GM23248 (cell line): ENCODE measurements at regions not wholly inside any gene's neighbourhood (a gene's known extent, or its start where the extent isn't known, plus 50 kb on each side); places are given as distances from the start of the nearest gene placed in this dataset.

Source experiments
- DNase-seq: peaks from one replicate; pipeline ENCODE4 v3.0.0-alpha.2; 2015
- H2AFZ ChIP-seq: fragments of 200-600 bp; sonication (generic); 2 replicates; pipeline ENCODE4 v1.6.1; 2016; ENCODE audit warnings: antibody characterized with exemption
- H3F3A ChIP-seq: fragments of 200-600 bp; sonication (generic); 2 replicates; pipeline ENCODE4 v1.6.1; 2016; ENCODE audit warnings: mild to moderate bottlenecking, antibody characterized with exemption, mixed run types; ENCODE audit not compliant: insufficient read depth
- H3K27ac ChIP-seq: fragments of 200-600 bp; sonication (generic); 2 replicates; pipeline ENCODE4 v1.5.1; 2016; ENCODE audit warnings: mild to moderate bottlenecking
- H3K27me3 ChIP-seq: fragments of 200-600 bp; sonication (generic); replicated peaks from 2 replicates; pipeline ENCODE4 v1.6.1; 2016; ENCODE audit warnings: mild to moderate bottlenecking; ENCODE audit not compliant: insufficient read depth
- H3K36me3 ChIP-seq: fragments of 200-600 bp; sonication (generic); 2 replicates; pipeline ENCODE4 v1.6.1; 2016; ENCODE audit warnings: low read depth, mild to moderate bottlenecking
- H3K4me1 ChIP-seq: fragments of 200-600 bp; sonication (generic); 2 replicates; pipeline ENCODE4 v1.6.1; 2016; ENCODE audit warnings: mild to moderate bottlenecking; ENCODE audit not compliant: insufficient read depth
- H3K4me2 ChIP-seq: fragments of 200-600 bp; sonication (generic); one replicate; pipeline ENCODE4 v1.6.1; 2016; ENCODE audit warnings: mild to moderate bottlenecking; ENCODE audit not compliant: unreplicated experiment
- H3K4me3 ChIP-seq: fragments of 200-600 bp; sonication (generic); 2 replicates; pipeline ENCODE4 v1.5.1; 2016; ENCODE audit warnings: mild to moderate bottlenecking
- H3K79me2 ChIP-seq: fragments of 200-600 bp; sonication (generic); 2 replicates; pipeline ENCODE4 v1.6.1; 2016; ENCODE audit warnings: mild to moderate bottlenecking; ENCODE audit not compliant: insufficient read depth
- H3K9ac ChIP-seq: fragments of 200-600 bp; sonication (generic); 2 replicates; pipeline ENCODE4 v1.6.1; 2016; ENCODE audit warnings: mild to moderate bottlenecking
- H3K9me2 ChIP-seq: fragments of 200-600 bp; sonication (generic); 2 replicates; pipeline ENCODE4 v1.6.1; 2016; ENCODE audit warnings: mixed run types, mild to moderate bottlenecking, moderate library complexity; ENCODE audit not compliant: insufficient read depth
- H3K9me3 ChIP-seq: fragments of 200-600 bp; sonication (generic); one replicate; pipeline ENCODE4 v1.6.1; 2017; ENCODE audit warnings: low read depth
- H4K20me1 ChIP-seq: fragments of 200-600 bp; sonication (generic); 2 replicates; pipeline ENCODE4 v1.6.0; 2016; ENCODE audit not compliant: insufficient read depth
- EZH2 ChIP-seq: fragments of 200-600 bp; sonication (generic); IDR thresholded peaks from 2 replicates; pipeline ENCODE4 v1.6.1; 2018; ENCODE audit warnings: antibody characterized with exemption, mild to moderate bottlenecking; ENCODE audit not compliant: insufficient read depth, poor library complexity, severe bottlenecking
- EZH2phosphoT487 ChIP-seq: fragments of 200-600 bp; sonication (generic); IDR thresholded peaks from 2 replicates; pipeline ENCODE4 v1.6.1; 2018; ENCODE audit warnings: antibody characterized with exemption, moderate library complexity, mild to moderate bottlenecking, low read depth; ENCODE audit not compliant: insufficient read depth
- WGBS, 2 experiments: methylation state at CpG; one replicate each; pipeline ENCODE4 v1.1.6; 2015 to 2017; ENCODE audit warnings: low lambda C conversion rate in 2 of 2, low coverage in 1 of 2; ENCODE audit errors: missing lambda C conversion rate in 2 of 2; 5-methylcytosine and 5-hydroxymethylcytosine counted together
- in situ Hi-C: fragments of 300-500 bp; cut with MboI; formaldehyde crosslinking; loops from 2 replicates; pipeline ENCODE4 v1.15.0; 2020

- in situ Hi-C loops = no loop called here
- H2AFZ ChIP-seq = no peak overlapping the region; the same call in 1 of the 2 replicates
These were observed 213.8 kb downstream of the SLC6A15 start for GRCh38 chr12:84698576-84699333.

GRCh38 chr12:84696908-84697540 is 215.6 kb downstream of the SLC6A15 start:
- H3F3A ChIP-seq = no peaks in the 10 kb centered on the region; the same call in 1 of the 2 replicates
- no peaks in the 10 kb centered on the region for H3K27me3 ChIP-seq
- 43 to 54% methylated on average over 3 of the region's 3 CpGs for WGBS, 2 experiments
- no peaks in the 10 kb centered on the region for H3K9me2 ChIP-seq
- TF ChIP-seq EZH2phosphoT487 (no peak), EZH2 (no peak)
- in situ Hi-C loops = no loop called here
- H3K4me3 ChIP-seq = peak overlapping the region; percentile 8; the same call in 1 of the 2 replicates
- H2AFZ ChIP-seq = peak overlapping the region; percentile 62
- no peak overlapping the region for H3K9ac ChIP-seq
- peak; percentile 31 for DNase-seq
- H3K4me2 ChIP-seq = peak overlapping the region; percentile 18
- H3K36me3 ChIP-seq = no peaks in the 10 kb centered on the region
- H4K20me1 ChIP-seq = no peaks in the 10 kb centered on the region
- no peaks in the 10 kb centered on the region for H3K9me3 ChIP-seq
- H3K27ac ChIP-seq = peak overlapping the region; percentile 20; the same call in 1 of the 2 replicates
- H3K79me2 ChIP-seq = no peaks in the 10 kb centered on the region
- H3K4me1 ChIP-seq = peaks cover 21% of the 10 kb centered on the region

More at GRCh38 chr12:84698576-84699333, 213.8 kb downstream of the SLC6A15 start:
- Histone ChIP-seq H3K9me3 (no peaks in the 10 kb centered on the region), H3K4me3 (no peak overlapping the region), H3F3A (no peaks in the 10 kb centered on the region; the same call in 1 of the 2 replicates), H3K9me2 (no peaks in the 10 kb centered on the region), H3K4me1 (peaks cover 23% of the 10 kb centered on the region), H3K36me3 (no peaks in the 10 kb centered on the region), H3K27ac (no peak overlapping the region), H3K27me3 (no peaks in the 10 kb centered on the region), H3K9ac (no peak overlapping the region), H4K20me1 (no peaks in the 10 kb centered on the region), H3K79me2 (no peaks in the 10 kb centered on the region), H3K4me2 (no peak overlapping the region)
- 80 to 87% methylated on average over 3 of the region's 3 CpGs for WGBS, 2 experiments
- no peak for TF ChIP-seq EZH2phosphoT487
- TF ChIP-seq EZH2 = no peak
- DNase-seq = no peak

GRCh38 chr12:84696281-84696680 is 216.3 kb downstream of the SLC6A15 start:
- Histone ChIP-seq H3K4me3 (0 out of 2 replicates have a peak overlapping the region, but pooled peaks have one; percentile 8), H3F3A (no peaks in the 10 kb centered on the region; the same call in 1 of the 2 replicates)
- TF ChIP-seq EZH2phosphoT487 (no peak), EZH2 (no peak)

GRCh38 chr12:84694116-84694515 is 218.5 kb downstream of the SLC6A15 start:
- in situ Hi-C loops = no loop called here
- Histone ChIP-seq H3K27ac (no peak overlapping the region), H3K9me2 (no peaks in the 10 kb centered on the region), H3F3A (no peaks in the 10 kb centered on the region; the same call in 1 of the 2 replicates), H3K36me3 (no peaks in the 10 kb centered on the region), H3K27me3 (no peaks in the 10 kb centered on the region), H3K79me2 (no peaks in the 10 kb centered on the region), H3K4me2 (no peak overlapping the region), H2AFZ (no peak overlapping the region), H3K9me3 (no peaks in the 10 kb centered on the region), H4K20me1 (no peaks in the 10 kb centered on the region), H3K4me3 (no peak overlapping the region), H3K9ac (no peak overlapping the region), H3K4me1 (peaks cover 18% of the 10 kb centered on the region)
- no peak for TF ChIP-seq EZH2phosphoT487
- no peak for TF ChIP-seq EZH2
- DNase-seq = no peak

More at GRCh38 chr12:84696281-84696680, 216.3 kb downstream of the SLC6A15 start:
- Histone ChIP-seq H3K4me2 (peak overlapping the region; percentile 18), H3K9ac (no peak overlapping the region), H3K4me1 (peaks cover 18% of the 10 kb centered on the region), H3K79me2 (no peaks in the 10 kb centered on the region), H3K9me3 (no peaks in the 10 kb centered on the region), H2AFZ (peak overlapping the region; percentile 62), H3K36me3 (no peaks in the 10 kb centered on the region), H3K9me2 (no peaks in the 10 kb centered on the region), H3K27me3 (no peaks in the 10 kb centered on the region), H3K27ac (peak overlapping the region; percentile 20; the same call in 1 of the 2 replicates), H4K20me1 (no peaks in the 10 kb centered on the region)
- WGBS, 2 experiments = 9 to 16% methylated on average over 2 of the region's 2 CpGs
- in situ Hi-C loops = no loop called here
- DNase-seq = no peak
